Breast epithelium (tissue), 3 donors: ENCODE measurements at regions not wholly inside any gene's neighbourhood (a gene's known extent, or its start where the extent isn't known, plus 50 kb on each side); places are given as distances from the start of the nearest gene placed in this dataset.

ENCODE experiments used
- CTCF ChIP-seq, 3 donors: fragments of 450-650 bp; IDR thresholded peaks; one replicate each; pipeline ENCODE4 v1.5.1; 2016 to 2017; ENCODE audit warnings: antibody characterized with exemption in 3 of 3, mild to moderate bottlenecking in 3 of 3, moderate library complexity in 3 of 3
- POLR2A ChIP-seq: fragments of 450-650 bp; IDR thresholded peaks from one replicate; pipeline ENCODE4 v1.6.1; 2016; ENCODE audit warnings: antibody characterized with exemption, mild to moderate bottlenecking, moderate library complexity
- POLR2AphosphoS5 ChIP-seq, 3 donors: sonication (generic); formaldehyde crosslinking; IDR thresholded peaks; one replicate each; pipeline ENCODE4 v1.6.1; 2017; ENCODE audit warnings: antibody characterized with exemption in 3 of 3

GRCh38 chr10:60511477-60512229 lies 122.0 kb upstream of the ANK3 start:
- TF ChIP-seq CTCF (IDR thresholded peaks at IDR 0.05) (no peak), POLR2AphosphoS5 (IDR thresholded peaks at IDR 0.05) (no peak), POLR2A (no peak)
